OCI-LY1 (cell line): ENCODE measurements at regions not wholly inside any gene's neighbourhood (a gene's known extent, or its start where the extent isn't known, plus 50 kb on each side); places are given as distances from the start of the nearest gene placed in this dataset.
"Not testable (repeated sequence)": the region's sequence is repeated elsewhere in the genome, so short reads cannot be mapped to it uniquely, and the experiment has no call there.

Source experiments
- H2AFZ ChIP-seq: fragments of 200-600 bp; sonication (generic), shearing (Covaris generic); 2 replicates; pipeline ENCODE4 v1.6.0; 2014; ENCODE audit warnings: antibody characterized with exemption, mild to moderate bottlenecking, low read length
- H3F3A ChIP-seq: fragments of 200-600 bp; sonication (generic), shearing (Covaris generic); 2 replicates; pipeline ENCODE4 v1.6.0; 2014; ENCODE audit warnings: mild to moderate bottlenecking, antibody characterized with exemption, low read length, moderate library complexity; ENCODE audit not compliant: insufficient read depth
- H3K27ac ChIP-seq: fragments of 200-600 bp; sonication (generic); 2 replicates; pipeline ENCODE4 v1.5.1; 2014; ENCODE audit warnings: low read length, mixed run types, mild to moderate bottlenecking, low read depth; ENCODE audit not compliant: poor library complexity, severe bottlenecking
- H3K27me3 ChIP-seq: fragments of 200-600 bp; sonication (generic); 2 replicates; pipeline ENCODE4 v1.6.0; 2014; ENCODE audit warnings: antibody characterized with exemption, mild to moderate bottlenecking, low read length, moderate library complexity; ENCODE audit not compliant: insufficient read depth
- H3K36me3 ChIP-seq: fragments of 200-600 bp; sonication (generic); 2 replicates; pipeline ENCODE4 v1.6.1; 2014; ENCODE audit warnings: mild to moderate bottlenecking, antibody characterized with exemption, low read length, moderate library complexity, mixed read lengths; ENCODE audit not compliant: insufficient read depth
- H3K4me1 ChIP-seq: fragments of 200-600 bp; sonication (generic); 2 replicates; pipeline ENCODE4 v1.5.1; 2014; ENCODE audit warnings: mild to moderate bottlenecking, low read length, moderate library complexity; ENCODE audit not compliant: insufficient read depth, severe bottlenecking
- H3K4me2 ChIP-seq: fragments of 200-600 bp; sonication (generic), shearing (Covaris generic); 2 replicates; pipeline ENCODE4 v1.6.1; 2014; ENCODE audit warnings: low read length
- H3K4me3 ChIP-seq: fragments of 200-600 bp; sonication (generic); 2 replicates; pipeline ENCODE4 v1.5.1; 2014; ENCODE audit warnings: low read length, low read depth, mild to moderate bottlenecking, mixed read lengths; ENCODE audit not compliant: poor library complexity, severe bottlenecking
- H3K79me2 ChIP-seq: fragments of 200-600 bp; shearing (Covaris generic); 2 replicates; pipeline ENCODE4 v1.6.1; 2016; ENCODE audit warnings: mixed run types, low read length, mixed read lengths; ENCODE audit not compliant: insufficient read depth
- H3K9ac ChIP-seq: fragments of 200-600 bp; sonication (generic), shearing (Covaris generic); 2 replicates; pipeline ENCODE4 v1.6.1; 2014; ENCODE audit warnings: mild to moderate bottlenecking, low read length, mixed read lengths
- H3K9me2 ChIP-seq: fragments of 200-600 bp; sonication (generic), shearing (Covaris generic); 2 replicates; pipeline ENCODE4 v1.6.1; 2014; ENCODE audit warnings: low read depth, mild to moderate bottlenecking, low read length, mixed read lengths
- H3K9me3 ChIP-seq: fragments of 200-600 bp; shearing (Covaris generic); 2 replicates; pipeline ENCODE4 v1.6.1; 2014; ENCODE audit warnings: low read length, mixed read lengths
- H4K20me1 ChIP-seq: fragments of 200-600 bp; sonication (generic), shearing (Covaris generic); 2 replicates; pipeline ENCODE4 v1.6.0; 2016; ENCODE audit warnings: mild to moderate bottlenecking, low read length; ENCODE audit not compliant: insufficient read depth
- CTCF ChIP-seq: fragments of 200-600 bp; sonication (generic), shearing (Covaris generic); IDR thresholded peaks from 2 replicates; pipeline ENCODE4 v1.5.1; 2017; ENCODE audit warnings: mild to moderate bottlenecking, antibody characterized with exemption, low read length, moderate library complexity, mixed read lengths
- EZH2 ChIP-seq: fragments of 200-600 bp; sonication (generic), shearing (Covaris generic); IDR thresholded peaks from 2 replicates; pipeline ENCODE4 v1.8.0; 2017; ENCODE audit warnings: borderline replicate concordance, mixed run types, mild to moderate bottlenecking, antibody characterized with exemption, low read length, moderate library complexity, mixed read lengths

GRCh38 chr13:89072979-89073378 is 1401.8 kb downstream of the SLITRK5 start:
- Histone ChIP-seq H3K36me3 (no peaks in the 10 kb centered on the region), H3K4me1 (no peaks in the 10 kb centered on the region), H3F3A (no peaks in the 10 kb centered on the region), H2AFZ (no peak overlapping the region), H3K4me3 (no peak overlapping the region), H3K9ac (no peak overlapping the region), H3K27me3 (no peaks in the 10 kb centered on the region), H3K27ac (no peak overlapping the region), H3K79me2 (no peaks in the 10 kb centered on the region), H4K20me1 (no peaks in the 10 kb centered on the region), H3K9me3 (no peaks in the 10 kb centered on the region), H3K9me2 (no peaks in the 10 kb centered on the region), H3K4me2 (no peak overlapping the region)
- TF ChIP-seq CTCF (no peak), EZH2 (no peak)

- no peaks in the 10 kb centered on the region for H4K20me1 ChIP-seq
- no peak overlapping the region for H3K9ac ChIP-seq
- H3K36me3 ChIP-seq: no peaks in the 10 kb centered on the region
- no peak overlapping the region for H3K4me3 ChIP-seq
- no peak overlapping the region for H2AFZ ChIP-seq
- H3K4me2 ChIP-seq: no peak overlapping the region
- H3K27me3 ChIP-seq: no peaks in the 10 kb centered on the region
- no peaks in the 10 kb centered on the region for H3K4me1 ChIP-seq
- no peak overlapping the region for H3K27ac ChIP-seq
- H3F3A ChIP-seq: no peaks in the 10 kb centered on the region
- H3K9me2 ChIP-seq: no peaks in the 10 kb centered on the region
- H3K9me3 ChIP-seq: no peaks in the 10 kb centered on the region
- H3K79me2 ChIP-seq: no peaks in the 10 kb centered on the region
- no peak for TF ChIP-seq CTCF
- no peak for TF ChIP-seq EZH2
These were observed 1405.5 kb downstream of the SLITRK5 start for GRCh38 chr13:89076622-89077021.

- TF ChIP-seq CTCF (no peak), EZH2 (no peak)
- Histone ChIP-seq H3F3A (no peaks in the 10 kb centered on the region), H3K27ac (no peak overlapping the region), H3K36me3 (no peaks in the 10 kb centered on the region), H3K9me3 (no peaks in the 10 kb centered on the region), H2AFZ (no peak overlapping the region), H3K4me3 (no peak overlapping the region), H3K9me2 (no peaks in the 10 kb centered on the region), H3K4me2 (no peak overlapping the region), H3K79me2 (no peaks in the 10 kb centered on the region), H4K20me1 (no peaks in the 10 kb centered on the region), H3K27me3 (no peaks in the 10 kb centered on the region), H3K9ac (no peak overlapping the region), H3K4me1 (no peaks in the 10 kb centered on the region)
These were observed 1411.5 kb downstream of the SLITRK5 start for GRCh38 chr13:89082623-89083022.

- H2AFZ ChIP-seq, H3K4me3 ChIP-seq, H3K79me2 ChIP-seq, H3K9me2 ChIP-seq, H3K4me2 ChIP-seq, H3F3A ChIP-seq, H3K36me3 ChIP-seq, H3K9me3 ChIP-seq, H3K27me3 ChIP-seq, H3K27ac ChIP-seq, H4K20me1 ChIP-seq, H3K9ac ChIP-seq, H3K4me1 ChIP-seq: not testable (repeated sequence)
These were observed 1416.9 kb downstream of the SLITRK5 start for GRCh38 chr13:89088107-89088506.
